GM19240 (cell line): ENCODE measurements at regions not wholly inside any gene's neighbourhood (a gene's known extent, or its start where the extent isn't known, plus 50 kb on each side); places are given as distances from the start of the nearest gene placed in this dataset.
A peak's percentile ranks its signal among the peaks of the same experiment; 100 is the strongest.

Experiments
- DNase-seq: peaks from one replicate; pipeline ENCODE4 v3.0.0; 2011; ENCODE audit warnings: low spot score; ENCODE audit not compliant: insufficient read length

DNA sequence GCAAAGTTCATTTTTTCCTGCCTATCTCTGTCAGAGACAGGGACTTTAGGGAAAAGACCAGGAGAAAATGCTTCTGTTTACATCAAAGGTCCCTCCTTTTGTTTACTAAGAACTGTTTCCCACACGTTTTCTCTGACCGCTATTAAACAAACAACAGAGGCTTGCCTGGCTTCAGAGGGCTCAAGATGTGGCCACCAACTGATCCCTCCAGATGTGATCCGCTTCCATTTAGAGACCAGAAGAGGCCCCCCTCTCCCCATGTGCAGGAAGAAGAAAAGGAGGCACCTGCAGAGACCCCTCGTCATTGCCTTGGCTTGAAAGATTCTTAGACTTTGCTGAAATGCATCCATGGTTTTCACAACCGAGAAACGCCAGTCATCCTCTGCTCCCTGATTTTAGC is 217.9 kb upstream of the PWP1 start:
- no peak for DNase-seq

GRCh38 chr12:107468182-107468581 is 217.4 kb upstream of the PWP1 start:
- DNase-seq: no peak

DNA sequence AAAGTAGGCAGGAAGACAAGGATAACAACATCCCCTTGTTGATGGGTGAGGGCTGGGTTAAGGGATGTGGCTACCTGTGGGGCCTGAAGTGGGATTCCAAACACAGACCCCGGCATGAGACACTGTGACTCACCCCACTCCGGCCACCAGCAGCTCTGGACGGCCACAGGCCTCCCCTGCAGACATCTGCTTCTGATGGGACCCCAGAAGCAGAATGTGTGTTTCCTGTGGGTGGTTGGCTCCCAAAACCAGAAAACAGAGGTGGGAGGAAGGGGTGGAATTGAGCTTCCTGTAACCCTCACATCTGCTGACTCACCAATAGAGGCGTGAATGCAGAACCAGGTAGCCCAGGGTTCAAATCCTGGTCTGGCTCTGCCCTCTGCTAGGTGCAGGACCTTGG is 216.6 kb upstream of the PWP1 start:
- DNase-seq: no peak

GRCh38 chr12:107470645-107471044 is 215.0 kb upstream of the PWP1 start:
- DNase-seq: no peak

GRCh38 chr12:107472308-107472707 is 213.3 kb upstream of the PWP1 start:
- DNase-seq: no peak

- no peak for DNase-seq
Observed at GRCh38 chr12:107474099-107474498, 211.5 kb upstream of the PWP1 start.

- DNase-seq: no peak
Observed at GRCh38 chr12:107474639-107475539, 210.7 kb upstream of the PWP1 start.

GRCh38 chr12:107475900-107476299 is 209.7 kb upstream of the PWP1 start:
- no peak for DNase-seq

DNA sequence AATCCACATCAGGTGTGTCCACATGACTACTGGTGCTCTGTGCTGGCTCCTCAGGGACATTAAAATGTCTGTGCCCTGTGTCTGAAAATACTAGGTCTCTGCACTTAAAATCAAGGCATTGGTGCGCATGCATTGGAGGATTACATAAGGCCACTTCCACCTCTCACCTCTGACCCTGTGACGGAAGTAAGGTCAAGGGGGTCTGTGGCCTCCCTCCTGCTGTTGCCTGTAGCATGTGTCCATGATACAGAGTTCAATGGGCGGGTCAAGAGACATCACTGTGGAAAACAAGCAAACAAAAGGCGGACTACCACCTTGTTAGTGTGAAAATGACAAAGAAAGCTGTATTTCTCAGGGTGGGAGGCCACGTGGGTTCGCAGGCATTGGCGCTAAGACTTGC is 208.6 kb upstream of the PWP1 start:
- no peak for DNase-seq

GRCh38 chr12:107477947-107478610 is 207.5 kb upstream of the PWP1 start:
- no peak for DNase-seq

DNA sequence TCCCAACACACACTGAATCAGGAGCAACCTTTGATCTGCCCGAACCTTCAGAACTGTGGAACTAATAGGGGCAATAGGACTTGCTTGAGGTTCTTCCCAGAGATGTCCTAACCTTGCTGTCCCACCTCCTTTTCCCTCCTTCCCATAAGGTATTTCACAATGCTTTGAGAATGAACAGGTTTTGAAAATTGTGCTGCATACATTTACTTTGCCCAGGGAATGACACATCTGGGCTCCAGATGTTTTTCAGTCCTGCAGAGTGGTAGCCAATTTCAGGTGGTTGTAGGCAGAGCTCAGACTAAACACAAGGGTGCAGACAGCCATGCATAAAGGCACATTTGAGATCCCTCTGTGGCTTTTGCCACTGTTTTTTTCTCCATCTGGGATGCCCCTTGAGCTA is 206.7 kb upstream of the PWP1 start:
- no peak for DNase-seq

DNA sequence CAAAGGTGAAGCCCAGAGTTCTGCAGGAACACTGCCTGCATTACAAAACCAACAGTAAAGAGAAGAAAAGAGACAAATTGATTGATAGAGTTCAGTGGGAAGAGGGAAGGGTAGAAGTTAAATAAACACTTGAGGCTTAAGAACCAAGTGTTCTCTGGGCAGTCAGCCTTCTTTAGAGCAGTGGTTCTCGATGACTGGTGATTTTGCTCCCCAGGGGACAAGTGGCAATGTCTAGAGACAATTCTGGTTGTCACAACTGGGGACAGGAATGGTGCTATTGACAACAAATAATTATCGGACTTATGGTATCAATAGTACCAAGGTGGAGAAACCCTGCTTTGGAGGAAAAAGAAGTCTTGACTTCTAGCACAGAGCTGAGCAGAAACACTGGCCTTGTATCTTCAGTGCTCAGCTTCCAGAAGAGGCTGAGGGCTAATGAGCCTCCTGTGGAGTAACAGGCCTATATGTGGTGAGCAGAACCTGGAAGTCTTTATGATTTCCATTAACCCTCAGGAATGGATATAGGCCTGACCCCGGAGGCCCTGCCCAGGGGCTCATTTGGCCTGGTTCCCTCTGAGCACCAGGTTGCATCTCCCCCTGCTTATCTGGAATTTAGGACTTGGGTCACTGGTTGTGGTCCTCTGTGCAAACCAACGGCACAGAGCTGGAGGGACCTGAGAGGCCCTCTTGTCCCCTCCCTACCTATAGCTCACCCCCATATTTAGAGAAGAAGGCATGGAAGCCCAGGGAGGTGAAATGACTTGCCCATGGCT is 204.6 kb upstream of the PWP1 start:
- DNase-seq: no peak

GRCh38 chr12:107484230-107484629 is 201.4 kb upstream of the PWP1 start:
- DNase-seq: no peak

DNA sequence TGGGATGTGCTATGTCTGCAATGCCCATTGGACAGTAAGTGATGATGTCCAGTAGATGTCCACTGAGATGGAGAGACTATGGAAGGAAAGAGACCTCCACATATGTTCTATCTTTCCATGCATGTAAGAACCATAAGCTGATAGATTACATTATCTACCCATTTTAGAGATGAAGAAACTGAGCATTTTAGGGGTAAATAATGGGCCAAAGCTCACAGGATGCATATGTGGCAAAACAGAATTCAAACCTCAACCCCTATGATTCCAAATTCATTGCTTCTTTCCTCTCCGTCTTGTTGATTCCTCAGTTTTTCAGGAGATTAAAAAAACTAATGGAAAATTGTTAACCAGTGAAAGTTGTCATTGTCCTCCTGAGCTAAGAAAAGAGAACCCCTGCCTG is 200.7 kb upstream of the PWP1 start:
- DNase-seq: no peak

- DNase-seq: no peak
Observed at GRCh38 chr12:107485731-107486130, 199.9 kb upstream of the PWP1 start.

DNA sequence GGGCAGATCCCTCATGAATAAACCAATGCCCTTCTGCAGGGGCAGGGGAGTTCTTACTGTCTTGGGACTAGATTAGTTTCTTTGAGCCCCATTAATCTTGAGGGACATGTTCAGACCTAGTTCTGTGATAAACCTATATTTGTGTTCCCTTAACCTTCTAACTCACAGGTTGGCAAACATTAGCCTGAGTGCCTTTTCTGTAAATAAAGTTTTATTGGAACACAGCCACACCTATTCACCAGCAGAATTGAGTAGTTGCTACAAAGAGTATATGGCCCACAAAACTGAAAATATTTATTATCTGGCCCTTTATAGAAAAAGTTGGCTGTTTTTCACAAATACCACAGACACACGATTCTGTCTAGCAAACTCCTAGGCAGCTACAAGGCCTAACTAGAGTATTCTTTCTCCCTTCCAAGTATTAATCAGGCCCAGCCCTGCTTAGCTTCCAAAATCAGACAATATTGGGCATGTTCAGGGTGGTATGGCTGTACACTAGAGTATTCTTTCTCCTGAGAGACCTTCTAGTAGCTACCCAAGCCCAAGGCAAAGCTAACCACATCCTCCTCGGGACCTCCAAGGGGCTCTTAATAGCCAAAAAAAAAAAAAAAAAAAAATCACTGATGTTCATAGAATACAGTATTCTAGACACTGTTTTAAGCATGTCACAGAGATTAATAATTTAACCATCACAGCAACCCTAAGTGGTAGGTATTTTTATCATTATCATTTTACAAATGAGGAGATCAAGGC is 199.3 kb upstream of the PWP1 start:
- no peak for DNase-seq

GRCh38 chr12:107487011-107487680 is 198.5 kb upstream of the PWP1 start:
- no peak for DNase-seq

DNA sequence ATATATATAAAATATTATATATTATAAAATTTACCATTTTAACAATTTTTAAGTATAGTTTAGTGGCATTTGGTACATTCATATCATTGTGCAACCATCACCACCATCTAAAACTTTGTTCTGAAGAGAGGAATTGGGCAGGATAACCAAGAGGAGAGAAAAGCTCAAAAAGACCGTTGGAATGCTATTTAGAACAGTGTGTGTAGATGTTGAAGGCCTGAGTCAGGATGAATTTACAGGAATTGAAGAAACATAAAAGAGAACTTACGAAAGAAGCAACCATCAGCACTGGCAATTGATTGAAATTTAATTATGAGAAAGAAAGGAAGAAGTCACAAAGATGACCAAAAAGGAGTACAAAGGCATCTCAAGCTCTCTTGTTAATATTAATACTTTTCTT is 196.9 kb upstream of the PWP1 start:
- no peak for DNase-seq

DNA sequence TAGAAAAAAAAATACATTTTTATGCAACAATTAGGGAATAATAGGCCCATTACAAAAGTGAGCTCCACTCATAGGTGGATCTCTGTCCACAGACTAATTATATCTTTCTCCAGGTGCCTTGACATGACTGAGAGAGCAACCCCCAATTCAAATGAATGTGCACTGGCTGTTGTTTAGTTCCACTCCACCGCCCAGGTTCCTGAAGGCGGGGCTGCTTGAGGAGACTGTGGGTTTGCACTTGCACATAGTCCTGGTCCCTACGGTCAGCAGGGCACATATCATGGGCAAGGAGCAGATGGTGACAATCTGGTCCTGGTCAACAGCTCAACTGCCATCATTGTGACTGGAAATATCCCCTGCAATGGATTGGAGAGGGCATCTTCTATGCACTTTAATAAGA is 195.6 kb upstream of the PWP1 start:
- DNase-seq: peak; percentile 32

GRCh38 chr12:107491856-107492255 is 193.7 kb upstream of the PWP1 start:
- DNase-seq: no peak
